ENCODE measurements at regions not wholly inside any gene's neighbourhood (a gene's known extent, or its start where the extent isn't known, plus 50 kb on each side); places are given as distances from the start of the nearest gene placed in this dataset.

GRCh38 chr13:22271903-22272302 lies 601.0 kb downstream of the FGF9 start:
- no peak for DNase-seq

DNA sequence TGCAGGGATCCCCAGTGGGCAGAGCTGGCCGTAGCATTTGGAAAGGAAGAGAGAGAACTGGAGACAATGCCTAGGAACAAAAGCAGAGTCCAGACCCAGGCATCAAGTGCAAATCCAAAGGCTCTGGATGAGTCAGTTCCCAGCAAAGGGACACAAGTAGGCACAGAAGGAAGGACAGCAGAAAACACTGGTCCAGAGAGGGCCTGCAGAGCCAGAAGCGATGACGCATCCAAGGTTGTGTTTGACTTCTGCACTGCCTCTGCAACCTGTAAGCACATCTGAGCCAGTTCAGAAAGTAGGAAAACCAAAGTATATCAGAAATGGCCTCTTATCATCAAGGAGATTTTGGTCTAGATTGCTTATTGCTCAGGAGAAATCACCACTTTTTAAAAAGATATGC lies 604.5 kb downstream of the FGF9 start:
- H3K4me1 ChIP-seq, result no peaks in the 10 kb centered on the region
- H3K27ac ChIP-seq, result no peak overlapping the region
- H3K27me3 ChIP-seq, result no peaks in the 10 kb centered on the region
- no peak for TF ChIP-seq POLR2A (IDR thresholded peaks at IDR 0.05)
- TF ChIP-seq, protein P1, sequence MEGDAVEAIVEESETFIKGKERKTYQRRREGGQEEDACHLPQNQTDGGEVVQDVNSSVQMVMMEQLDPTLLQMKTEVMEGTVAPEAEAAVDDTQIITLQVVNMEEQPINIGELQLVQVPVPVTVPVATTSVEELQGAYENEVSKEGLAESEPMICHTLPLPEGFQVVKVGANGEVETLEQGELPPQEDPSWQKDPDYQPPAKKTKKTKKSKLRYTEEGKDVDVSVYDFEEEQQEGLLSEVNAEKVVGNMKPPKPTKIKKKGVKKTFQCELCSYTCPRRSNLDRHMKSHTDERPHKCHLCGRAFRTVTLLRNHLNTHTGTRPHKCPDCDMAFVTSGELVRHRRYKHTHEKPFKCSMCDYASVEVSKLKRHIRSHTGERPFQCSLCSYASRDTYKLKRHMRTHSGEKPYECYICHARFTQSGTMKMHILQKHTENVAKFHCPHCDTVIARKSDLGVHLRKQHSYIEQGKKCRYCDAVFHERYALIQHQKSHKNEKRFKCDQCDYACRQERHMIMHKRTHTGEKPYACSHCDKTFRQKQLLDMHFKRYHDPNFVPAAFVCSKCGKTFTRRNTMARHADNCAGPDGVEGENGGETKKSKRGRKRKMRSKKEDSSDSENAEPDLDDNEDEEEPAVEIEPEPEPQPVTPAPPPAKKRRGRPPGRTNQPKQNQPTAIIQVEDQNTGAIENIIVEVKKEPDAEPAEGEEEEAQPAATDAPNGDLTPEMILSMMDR (IDR thresholded peaks at IDR 0.05), result no peak
- no peak overlapping the region for H3K4me3 ChIP-seq
- peaks cover 0 to 3% (median 0%) of the 10 kb centered on the region in 4 donors for H3K9me3 ChIP-seq
- no peak for DNase-seq
- H3K36me3 ChIP-seq, result no peaks in the 10 kb centered on the region

More at GRCh38 chr13:22271903-22272302, 601.0 kb downstream of the FGF9 start:
- no peaks in the 10 kb centered on the region for H3K27me3 ChIP-seq
- no peak overlapping the region for H3K4me3 ChIP-seq
- H3K4me1 ChIP-seq, result no peaks in the 10 kb centered on the region
- TF ChIP-seq POLR2A (IDR thresholded peaks at IDR 0.05), result no peak
- TF ChIP-seq, protein P1 (IDR thresholded peaks at IDR 0.05), result no peak
- H3K36me3 ChIP-seq, result no peaks in the 10 kb centered on the region
- no peak overlapping the region for H3K27ac ChIP-seq
- peaks cover 0 to 3% (median 0%) of the 10 kb centered on the region in 4 donors for H3K9me3 ChIP-seq

GRCh38 chr13:22276616-22277015 lies 605.7 kb downstream of the FGF9 start:
- Histone ChIP-seq H3K9me3 (peaks cover 0 to 3% (median 0%) of the 10 kb centered on the region in 4 donors), H3K27me3 (no peaks in the 10 kb centered on the region), H3K4me1 (no peaks in the 10 kb centered on the region), H3K36me3 (no peaks in the 10 kb centered on the region), H3K27ac (no peak overlapping the region), H3K4me3 (no peak overlapping the region)
- no peak for TF ChIP-seq POLR2A (IDR thresholded peaks at IDR 0.05)
- TF ChIP-seq, protein P1 (IDR thresholded peaks at IDR 0.05), result no peak
- no peak for DNase-seq

GRCh38 chr13:22278336-22278929 lies 607.6 kb downstream of the FGF9 start:
- Histone ChIP-seq H3K4me3 (no peak overlapping the region), H3K4me1 (no peaks in the 10 kb centered on the region), H3K27ac (no peak overlapping the region), H3K9me3 (no peaks in the 10 kb centered on the region), H3K36me3 (no peaks in the 10 kb centered on the region), H3K27me3 (no peaks in the 10 kb centered on the region)
- TF ChIP-seq, protein P1 (IDR thresholded peaks at IDR 0.05), result peak in 5 of 6 experiments; percentile 10 to 59 (median 56)
- no peak for TF ChIP-seq POLR2A (IDR thresholded peaks at IDR 0.05)
- DNase-seq, result peak in 2 of 3 donors; percentile 37 to 84

DNA sequence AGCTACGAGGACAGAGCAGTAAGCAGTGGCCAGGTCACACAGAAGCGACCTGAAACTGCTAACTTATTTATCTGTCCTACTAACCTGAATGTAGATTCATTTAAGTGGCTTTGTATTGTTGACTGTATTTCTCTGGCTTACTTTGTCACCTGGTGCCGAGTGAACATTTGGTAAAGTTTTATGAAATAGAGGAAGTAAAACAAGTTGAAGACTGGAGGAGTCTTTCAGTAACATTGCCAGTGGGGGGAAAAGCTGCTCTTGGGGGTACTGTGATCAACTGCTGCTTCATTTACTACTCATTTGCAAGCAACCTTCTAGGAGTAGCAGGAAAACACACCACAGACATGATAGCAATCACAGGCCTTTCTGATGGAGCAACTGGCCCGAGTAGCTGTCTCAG lies 615.0 kb downstream of the FGF9 start:
- no peak for DNase-seq
- Histone ChIP-seq H3K27me3 (no peaks in the 10 kb centered on the region), H3K9me3 (no peaks in the 10 kb centered on the region), H3K4me3 (no peak overlapping the region), H3K27ac (no peak overlapping the region), H3K4me1 (no peaks in the 10 kb centered on the region), H3K36me3 (no peaks in the 10 kb centered on the region)
- no peak for TF ChIP-seq POLR2A (IDR thresholded peaks at IDR 0.05)
- TF ChIP-seq, protein P1 (IDR thresholded peaks at IDR 0.05), result no peak
